Caco-2 (cell line): ENCODE measurements at regions not wholly inside any gene's neighbourhood (a gene's known extent, or its start where the extent isn't known, plus 50 kb on each side); places are given as distances from the start of the nearest gene placed in this dataset.

Source experiments
- BruUV-seq: library from RNA; stranded (reverse); fragments of 400-500 nt; replicated peaks from 2 replicates; lab custom pipeline; 2021; lab: Mats Ljungman, UMichigan
- CTCF ChIA-PET: fragments of 300-600 bp; sonication (Branson Sonifier 250); formaldehyde crosslinking; loops from one replicate; lab custom pipeline; 2022; ENCODE audit warnings: antibody characterized with exemption; lab: Charles Lee
- POLR2A ChIA-PET: fragments of 300-600 bp; sonication (Branson Sonifier 250); formaldehyde crosslinking; loops from one replicate; lab custom pipeline; 2022; ENCODE audit warnings: antibody characterized with exemption; lab: Charles Lee
- DNase-seq, 2 experiments: peaks; one replicate each; pipeline versions ENCODE4 v3.0.0 to v3.0.0-alpha.2; 2020 to 2022
- H3K27me3 ChIP-seq: replicated peaks from 2 replicates; pipeline ENCODE4 v1.6.0; 2011; ENCODE audit warnings: low read length; ENCODE audit not compliant: control insufficient read depth, insufficient read depth
- H3K36me3 ChIP-seq: 2 replicates; pipeline ENCODE4 v1.5.1; 2011; ENCODE audit warnings: low read length; ENCODE audit not compliant: control insufficient read depth, insufficient read depth
- H3K4me1 ChIP-seq: fragments of 250-450 bp; sonication (Bioruptor Pico); 2 replicates; pipeline ENCODE4 v1.5.1; 2020; ENCODE audit warnings: mild to moderate bottlenecking
- H3K4me3 ChIP-seq: 2 replicates; pipeline ENCODE4 v1.5.1; 2011; ENCODE audit warnings: low read depth, mild to moderate bottlenecking, control low read depth, low read length
- H3K9me3 ChIP-seq: fragments of 250-450 bp; sonication (Bioruptor Pico); 2 replicates; pipeline ENCODE4 v1.5.1; 2020; ENCODE audit warnings: mild to moderate bottlenecking, moderate library complexity
- H3K27ac Mint-ChIP-seq: one replicate; pipeline ENCODE4 v1.8.0; 2022; ENCODE audit warnings: mixed read lengths; ENCODE audit not compliant: unreplicated experiment
- H3K27me3 Mint-ChIP-seq: one replicate; pipeline ENCODE4 v1.8.0; 2022; ENCODE audit warnings: mixed read lengths; ENCODE audit not compliant: insufficient read depth, unreplicated experiment
- H3K36me3 Mint-ChIP-seq: one replicate; pipeline ENCODE4 v1.8.0; 2022; ENCODE audit warnings: mild to moderate bottlenecking, mixed read lengths; ENCODE audit not compliant: insufficient read depth, unreplicated experiment
- H3K4me1 Mint-ChIP-seq: one replicate; pipeline ENCODE4 v1.8.0; 2022; ENCODE audit warnings: low read depth, mixed read lengths; ENCODE audit not compliant: unreplicated experiment
- H3K4me3 Mint-ChIP-seq: one replicate; pipeline ENCODE4 v1.8.0; 2022; ENCODE audit warnings: mild to moderate bottlenecking, moderate library complexity, mixed read lengths; ENCODE audit not compliant: unreplicated experiment
- H3K9me3 Mint-ChIP-seq: one replicate; pipeline ENCODE4 v1.8.0; 2022; ENCODE audit warnings: mixed read lengths; ENCODE audit not compliant: unreplicated experiment
- CTCF ChIP-seq, 2 experiments: fragments of 200-600 bp in 1 of 2; IDR thresholded peaks; 1 replicate in 1 of 2; 2 replicates in 1 of 2; pipeline versions ENCODE4 v1.5.1 to v1.8.0; 2011 to 2022; ENCODE audit warnings: antibody characterized with exemption in 1 of 2, control low read depth in 1 of 2, inconsistent platforms in 1 of 2, low read depth in 1 of 2, low read length in 1 of 2, mild to moderate bottlenecking in 1 of 2, moderate library complexity in 1 of 2; ENCODE audit not compliant: insufficient read depth in 1 of 2, severe bottlenecking in 1 of 2, unreplicated experiment in 1 of 2
- intact Hi-C: fragments of 100-400 bp; cut with micrococcal nuclease; formaldehyde crosslinking; loops from one replicate; pipeline ENCODE4 v1.10.0; 2022; ENCODE audit not compliant: unreplicated experiment

- H3K9me3 ChIP-seq: no peaks in the 10 kb centered on the region
- intact Hi-C loops: no loop called here
- no peaks in the 10 kb centered on the region for H3K4me1 ChIP-seq
- DNase-seq: no peak
- ChIA-PET POLR2A (no interaction called here), CTCF (no interaction called here)
- no peak for TF ChIP-seq CTCF (IDR thresholded peaks at IDR 0.05; ENCODE audit: insufficient read depth in 1 of 2, low read depth in 1 of 2, low read length in 1 of 2, severe bottlenecking in 1 of 2, unreplicated experiment in 1 of 2)
- H3K27me3 ChIP-seq: no peaks in the 10 kb centered on the region
- H3K4me3 Mint-ChIP-seq: no peak overlapping the region
- no TSS peak for BruUV-seq
- no peaks in the 10 kb centered on the region for H3K4me1 Mint-ChIP-seq
- no peak overlapping the region for H3K27ac Mint-ChIP-seq
- H3K4me3 ChIP-seq: no peak overlapping the region
- no peaks in the 10 kb centered on the region for H3K36me3 ChIP-seq
- H3K36me3 Mint-ChIP-seq: no peaks in the 10 kb centered on the region
- no peaks in the 10 kb centered on the region for H3K9me3 Mint-ChIP-seq
- H3K27me3 Mint-ChIP-seq: no peaks in the 10 kb centered on the region
These were observed 250.0 kb upstream of the DCC start for GRCh38 chr18:52090005-52090404.

- Histone ChIP-seq H3K4me3 (no peak overlapping the region), H3K4me1 (no peaks in the 10 kb centered on the region), H3K27me3 (no peaks in the 10 kb centered on the region), H3K9me3 (no peaks in the 10 kb centered on the region), H3K36me3 (no peaks in the 10 kb centered on the region)
- no peaks in the 10 kb centered on the region for H3K9me3 Mint-ChIP-seq
- intact Hi-C loops: no loop called here
- H3K36me3 Mint-ChIP-seq: no peaks in the 10 kb centered on the region
- ChIA-PET CTCF (no interaction called here), POLR2A (no interaction called here)
- H3K27me3 Mint-ChIP-seq: no peaks in the 10 kb centered on the region
- no peak for DNase-seq
- no peak overlapping the region for H3K4me3 Mint-ChIP-seq
- H3K4me1 Mint-ChIP-seq: no peaks in the 10 kb centered on the region
- no peak for TF ChIP-seq CTCF (IDR thresholded peaks at IDR 0.05; ENCODE audit: insufficient read depth in 1 of 2, low read depth in 1 of 2, low read length in 1 of 2, severe bottlenecking in 1 of 2, unreplicated experiment in 1 of 2)
- no peak overlapping the region for H3K27ac Mint-ChIP-seq
- BruUV-seq: no TSS peak
These were observed 246.8 kb upstream of the DCC start for GRCh38 chr18:52093171-52093570.

- no peak overlapping the region for H3K27ac Mint-ChIP-seq
- no peak overlapping the region for H3K4me3 ChIP-seq
- ChIA-PET CTCF (no interaction called here), POLR2A (no interaction called here)
- H3K9me3 Mint-ChIP-seq: no peaks in the 10 kb centered on the region
- no peaks in the 10 kb centered on the region for H3K27me3 ChIP-seq
- no peaks in the 10 kb centered on the region for H3K36me3 Mint-ChIP-seq
- TF ChIP-seq CTCF (IDR thresholded peaks at IDR 0.05; ENCODE audit: insufficient read depth in 1 of 2, low read depth in 1 of 2, low read length in 1 of 2, severe bottlenecking in 1 of 2, unreplicated experiment in 1 of 2): no peak
- H3K27me3 Mint-ChIP-seq: no peaks in the 10 kb centered on the region
- H3K9me3 ChIP-seq: no peaks in the 10 kb centered on the region
- no peak for DNase-seq
- H3K4me1 Mint-ChIP-seq: no peaks in the 10 kb centered on the region
- H3K4me3 Mint-ChIP-seq: no peak overlapping the region
- intact Hi-C loops: no loop called here
- no TSS peak for BruUV-seq
- no peaks in the 10 kb centered on the region for H3K36me3 ChIP-seq
- no peaks in the 10 kb centered on the region for H3K4me1 ChIP-seq
These were observed 221.3 kb upstream of the DCC start for GRCh38 chr18:52118684-52119083.
